ENCODE measurements at regions not wholly inside any gene's neighbourhood (a gene's known extent, or its start where the extent isn't known, plus 50 kb on each side); places are given as distances from the start of the nearest gene placed in this dataset.

DNA sequence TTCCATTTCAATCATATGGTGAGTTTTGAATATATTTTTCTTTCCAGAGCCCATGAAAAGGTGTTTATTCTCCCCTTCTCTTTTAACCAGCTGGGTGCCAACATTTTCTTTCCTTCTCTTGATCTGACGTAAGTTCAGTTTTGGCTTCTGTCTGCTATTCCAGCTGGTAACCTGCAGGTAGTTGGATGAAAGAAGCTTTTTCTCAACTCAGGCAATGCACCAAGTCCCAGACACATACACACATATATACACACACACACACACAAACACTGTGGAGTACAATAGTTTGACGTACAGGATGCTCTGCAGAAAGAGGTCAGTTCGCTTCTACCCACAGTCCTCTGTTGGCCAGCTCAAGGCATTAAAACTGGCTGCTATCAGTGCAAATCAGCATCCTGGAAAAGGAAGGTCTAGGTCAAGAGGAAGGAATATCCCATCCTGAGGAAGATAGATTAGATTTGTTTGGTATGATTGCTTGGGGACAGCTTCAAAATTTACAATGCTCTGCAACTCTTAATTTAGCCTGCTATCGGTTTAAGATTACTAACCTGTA lies 214.3 kb upstream of the SEMA6A start:
- Histone ChIP-seq H3K9me3 (ENCODE audit: control insufficient read depth, low read depth, low read length) (peaks cover 10% of the 10 kb centered on the region), H3K4me2 (ENCODE audit: insufficient read depth, insufficient read length, low read length) (no peak overlapping the region), H3K23ac (ENCODE audit: insufficient read length, low read depth, low read length) (no peak overlapping the region), H4K20me1 (ENCODE audit: control insufficient read depth, insufficient read depth, insufficient read length) (no peaks in the 10 kb centered on the region), H4K8ac (replicated peaks; ENCODE audit: insufficient read length, low read depth, low read length) (no peak overlapping the region), H3K79me2 (ENCODE audit: insufficient read depth, low read length) (no peaks in the 10 kb centered on the region), H3T11ph (ENCODE audit: low read length) (no peak overlapping the region), H3K4ac (ENCODE audit: low read depth, low read length) (no peak overlapping the region), H3K23me2 (ENCODE audit: insufficient read length, low read depth, low read length, poor library complexity, severe bottlenecking) (no peaks in the 10 kb centered on the region), H2BK5ac (ENCODE audit: insufficient read length, low read length) (no peak overlapping the region), H2AK5ac (ENCODE audit: insufficient read length, low read length) (no peak overlapping the region), H4K5ac (ENCODE audit: insufficient read length, low read depth, low read length) (no peak overlapping the region), H3K56ac (ENCODE audit: insufficient read length, low read depth, low read length) (no peak overlapping the region), H3K18ac (ENCODE audit: insufficient read length, low read depth, low read length) (no peak overlapping the region), H3K9ac (ENCODE audit: extremely low read depth, insufficient read length, low read length) (no peak overlapping the region), H2BK20ac (ENCODE audit: low read depth, low read length, poor library complexity, severe bottlenecking) (no peak overlapping the region), H2BK15ac (ENCODE audit: low read depth, low read length) (no peak overlapping the region), H3K79me1 (ENCODE audit: insufficient read depth, low read depth, low read length, poor library complexity, severe bottlenecking) (no peaks in the 10 kb centered on the region), H3K27me3 (ENCODE audit: insufficient read depth, low read length) (no peaks in the 10 kb centered on the region), H3K14ac (ENCODE audit: insufficient read depth, low read length) (no peak overlapping the region), H3K27ac (ENCODE audit: insufficient read length, low read depth, low read length) (no peak overlapping the region), H2BK12ac (ENCODE audit: insufficient read length, low read depth, low read length) (no peak overlapping the region), H3K4me1 (ENCODE audit: insufficient read depth, low read length) (no peaks in the 10 kb centered on the region), H2AFZ (ENCODE audit: low read length) (no peak overlapping the region), H4K91ac (ENCODE audit: insufficient read length, low read depth, low read length) (no peak overlapping the region), H2BK120ac (ENCODE audit: low read depth, low read length, poor library complexity, severe bottlenecking) (no peak overlapping the region)
- no peak overlapping the region for H3K4me3 Mint-ChIP-seq
- H3K27ac Mint-ChIP-seq: no peak overlapping the region; a peak in 1 of 7 replicates
- H3K27me3 Mint-ChIP-seq (ENCODE audit: low read depth): no peaks in the 10 kb centered on the region
- TF ChIP-seq, protein P1, sequence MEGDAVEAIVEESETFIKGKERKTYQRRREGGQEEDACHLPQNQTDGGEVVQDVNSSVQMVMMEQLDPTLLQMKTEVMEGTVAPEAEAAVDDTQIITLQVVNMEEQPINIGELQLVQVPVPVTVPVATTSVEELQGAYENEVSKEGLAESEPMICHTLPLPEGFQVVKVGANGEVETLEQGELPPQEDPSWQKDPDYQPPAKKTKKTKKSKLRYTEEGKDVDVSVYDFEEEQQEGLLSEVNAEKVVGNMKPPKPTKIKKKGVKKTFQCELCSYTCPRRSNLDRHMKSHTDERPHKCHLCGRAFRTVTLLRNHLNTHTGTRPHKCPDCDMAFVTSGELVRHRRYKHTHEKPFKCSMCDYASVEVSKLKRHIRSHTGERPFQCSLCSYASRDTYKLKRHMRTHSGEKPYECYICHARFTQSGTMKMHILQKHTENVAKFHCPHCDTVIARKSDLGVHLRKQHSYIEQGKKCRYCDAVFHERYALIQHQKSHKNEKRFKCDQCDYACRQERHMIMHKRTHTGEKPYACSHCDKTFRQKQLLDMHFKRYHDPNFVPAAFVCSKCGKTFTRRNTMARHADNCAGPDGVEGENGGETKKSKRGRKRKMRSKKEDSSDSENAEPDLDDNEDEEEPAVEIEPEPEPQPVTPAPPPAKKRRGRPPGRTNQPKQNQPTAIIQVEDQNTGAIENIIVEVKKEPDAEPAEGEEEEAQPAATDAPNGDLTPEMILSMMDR (conservative IDR thresholded peaks at IDR 0.05): no peak
- H3K36me3 Mint-ChIP-seq (ENCODE audit: insufficient read depth in 1 of 3, low read depth in 3 of 3): peaks cover 12 to 25% (median 12%) of the 10 kb centered on the region in 3 experiments
- H3K4me1 Mint-ChIP-seq: peaks cover 0 to 3% of the 10 kb centered on the region in 2 experiments; a peak in 1 of 4 replicates
- no CpG with 5 or more reads among the region's 4 CpGs for WGBS (ENCODE audit: extremely low coverage, insufficient read length, low lambda C conversion rate)
- no peak for DNase-seq
- peaks cover 15 to 18% of the 10 kb centered on the region in 2 experiments for H3K9me3 Mint-ChIP-seq
